ENCODE measurements at regions not wholly inside any gene's neighbourhood (a gene's known extent, or its start where the extent isn't known, plus 50 kb on each side); places are given as distances from the start of the nearest gene placed in this dataset.

DNA sequence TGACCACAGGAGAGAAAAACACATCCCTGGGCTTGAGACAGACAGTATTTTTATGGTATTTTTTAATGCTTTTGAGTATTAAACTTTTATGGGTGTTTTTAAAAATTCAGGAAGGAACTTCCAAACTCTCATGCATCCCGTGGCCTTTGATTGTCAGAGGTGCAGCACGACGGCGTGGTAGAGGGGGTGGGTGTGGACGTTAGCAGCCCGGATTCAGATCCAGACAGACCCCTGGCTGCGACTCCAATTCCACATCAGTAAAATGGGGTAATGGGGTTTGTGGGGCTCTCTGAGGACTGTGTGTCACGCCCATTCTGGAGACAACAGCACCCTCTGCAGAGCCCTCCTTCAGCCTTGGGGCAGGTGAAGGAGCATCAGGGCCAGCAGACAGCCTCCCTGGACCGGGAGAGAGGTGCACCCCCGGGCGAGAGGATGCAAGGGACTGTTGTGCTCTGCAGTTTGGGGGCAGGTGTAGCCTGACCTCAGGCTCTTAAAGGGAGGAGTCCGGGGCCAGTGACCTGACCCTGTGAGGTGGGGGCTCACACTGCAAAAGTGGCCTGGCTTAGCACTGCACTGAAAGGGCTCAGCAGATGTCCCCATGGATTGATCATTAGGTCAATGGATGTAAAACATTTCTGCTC, 1024.3 kb downstream of the TBC1D22A start:
- H3K4me3 ChIP-seq (ENCODE audit: low read depth, low read length): no peak overlapping the region
- TF ChIP-seq POLR2A (IDR thresholded peaks at IDR 0.05; ENCODE audit: extremely low read depth, insufficient read length) (no peak), MAX (IDR thresholded peaks at IDR 0.05; ENCODE audit: low read depth, low read length) (no peak), MYC (IDR thresholded peaks at IDR 0.05; ENCODE audit: low read depth, low read length) (no peak), CTCF (IDR thresholded peaks at IDR 0.05; ENCODE audit: low read depth, low read length) (no peak)
- DNase-seq (ENCODE audit: low read depth): no peak

GRCh38 chr22:47784991-47785390, 1022.5 kb downstream of the TBC1D22A start:
- no peak for DNase-seq (ENCODE audit: low read depth)
- no peak overlapping the region for H3K4me3 ChIP-seq (ENCODE audit: low read depth, low read length)
- no peak for TF ChIP-seq CTCF (IDR thresholded peaks at IDR 0.05; ENCODE audit: low read depth, low read length)
- TF ChIP-seq MYC (IDR thresholded peaks at IDR 0.05; ENCODE audit: low read depth, low read length): no peak
- no peak for TF ChIP-seq MAX (IDR thresholded peaks at IDR 0.05; ENCODE audit: low read depth, low read length)
- no peak for TF ChIP-seq POLR2A (IDR thresholded peaks at IDR 0.05; ENCODE audit: extremely low read depth, insufficient read length)

- TF ChIP-seq MYC (IDR thresholded peaks at IDR 0.05; ENCODE audit: low read depth, low read length): no peak
- no peak for TF ChIP-seq POLR2A (IDR thresholded peaks at IDR 0.05; ENCODE audit: extremely low read depth, insufficient read length)
- TF ChIP-seq CTCF (IDR thresholded peaks at IDR 0.05; ENCODE audit: low read depth, low read length): no peak
- TF ChIP-seq MAX (IDR thresholded peaks at IDR 0.05; ENCODE audit: low read depth, low read length): no peak
- no peak for DNase-seq (ENCODE audit: low read depth)
- H3K4me3 ChIP-seq (ENCODE audit: low read depth, low read length): no peak overlapping the region
These were observed 1022.0 kb downstream of the TBC1D22A start for GRCh38 chr22:47784367-47784983.

GRCh38 chr22:47783433-47784366, 1021.2 kb downstream of the TBC1D22A start:
- TF ChIP-seq MYC (IDR thresholded peaks at IDR 0.05; ENCODE audit: low read depth, low read length) (no peak), CTCF (IDR thresholded peaks at IDR 0.05; ENCODE audit: low read depth, low read length) (peak; percentile 6)
- H3K4me3 ChIP-seq (ENCODE audit: low read depth, low read length): no peak overlapping the region
- no peak for DNase-seq (ENCODE audit: low read depth)

DNA sequence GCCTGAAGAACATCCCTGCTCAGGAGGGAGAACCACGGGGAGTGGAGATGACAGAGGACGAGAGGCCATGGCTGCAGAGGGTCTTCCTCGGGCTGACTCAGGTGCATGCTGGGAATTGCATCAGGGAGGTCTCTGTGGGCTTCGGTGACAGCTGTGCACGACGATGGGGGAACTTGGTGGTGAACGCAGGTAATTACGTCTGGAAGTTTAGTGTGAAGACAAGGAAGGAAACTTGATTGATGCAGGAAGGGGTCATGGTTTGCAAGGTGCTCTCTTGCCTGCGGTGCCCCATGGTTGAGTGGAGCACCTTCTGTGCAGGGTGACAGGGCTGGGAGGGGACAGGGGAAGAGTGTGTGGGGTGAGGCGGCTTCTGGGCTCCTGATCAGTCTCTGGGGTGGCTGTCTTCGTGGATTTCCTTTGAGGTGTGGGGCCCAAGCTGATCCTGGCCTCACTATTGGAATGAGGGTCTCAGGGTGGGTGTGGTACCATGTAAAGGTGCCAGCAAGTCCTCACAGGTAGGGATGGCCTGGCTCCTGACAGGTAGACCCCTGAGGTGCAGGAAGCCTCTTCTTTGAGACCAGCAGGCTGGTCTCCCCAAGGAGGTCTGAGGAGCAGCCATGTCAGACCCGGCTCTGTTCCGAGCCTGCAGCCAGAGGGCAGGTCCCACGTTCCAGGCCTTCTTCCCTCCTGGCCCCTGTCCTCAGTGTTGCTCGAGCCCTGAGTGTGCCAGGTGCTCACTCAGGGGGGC, 1020.1 kb downstream of the TBC1D22A start:
- no peak for TF ChIP-seq MAX (IDR thresholded peaks at IDR 0.05; ENCODE audit: low read depth, low read length)
- H3K4me3 ChIP-seq (ENCODE audit: low read depth, low read length): no peak overlapping the region
- DNase-seq (ENCODE audit: low read depth): no peak

Measured in NB4 (cell line).